HG02973 (cell line): ENCODE measurements at regions not wholly inside any gene's neighbourhood (a gene's known extent, or its start where the extent isn't known, plus 50 kb on each side); places are given as distances from the start of the nearest gene placed in this dataset.
"Not testable (repeated sequence)": the region's sequence is repeated elsewhere in the genome, so short reads cannot be mapped to it uniquely, and the experiment has no call there.

Source experiments
- ATAC-seq: cut with Tn5 transposase; IDR thresholded peaks from one replicate; pipeline ENCODE4 v1.9.1; 2021; ENCODE audit warnings: moderate library complexity; ENCODE audit not compliant: unreplicated experiment

- ATAC-seq: no peak
Measured at GRCh38 chr11:130550150-130550549, 101.7 kb downstream of the ADAMTS15 start.

DNA sequence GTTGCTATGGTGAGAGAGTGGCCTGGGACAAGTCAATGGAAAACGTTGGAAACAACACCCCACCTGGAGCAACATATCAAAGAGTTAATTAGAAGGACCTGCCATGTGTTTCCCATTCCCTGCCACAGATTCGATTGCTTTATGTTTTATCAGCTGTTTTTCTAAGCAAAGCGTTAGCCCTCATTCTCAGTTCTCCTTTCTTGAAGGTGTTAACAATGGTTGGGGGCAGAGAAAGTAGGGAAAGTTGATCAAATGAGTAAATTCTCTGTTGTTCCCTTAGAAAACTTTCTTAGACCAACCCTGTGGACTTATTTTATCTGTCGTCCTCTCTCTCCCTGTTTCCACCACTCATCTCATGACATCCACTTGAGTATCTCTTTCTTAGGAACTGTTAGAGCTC lies 102.5 kb downstream of the ADAMTS15 start:
- ATAC-seq: no peak

DNA sequence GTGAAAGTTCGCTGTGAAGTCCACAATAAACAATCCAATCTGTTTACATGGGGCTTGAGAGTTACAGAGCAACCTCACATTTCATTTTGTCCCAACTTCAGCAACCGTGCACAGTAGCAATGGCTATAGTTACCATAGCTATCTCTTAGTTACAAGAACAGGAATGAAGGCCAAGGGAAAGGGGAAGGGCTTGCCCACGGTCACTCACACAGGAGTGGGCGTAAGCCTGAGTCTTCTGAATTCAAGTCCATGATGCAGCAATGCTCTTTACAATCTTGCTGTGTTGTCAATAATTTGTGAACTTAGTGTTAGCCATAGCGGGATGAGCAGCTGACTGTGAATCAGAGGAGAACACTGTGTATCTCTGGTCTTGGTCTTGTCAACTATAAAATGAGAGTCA lies 102.9 kb downstream of the ADAMTS15 start:
- ATAC-seq: no peak

DNA sequence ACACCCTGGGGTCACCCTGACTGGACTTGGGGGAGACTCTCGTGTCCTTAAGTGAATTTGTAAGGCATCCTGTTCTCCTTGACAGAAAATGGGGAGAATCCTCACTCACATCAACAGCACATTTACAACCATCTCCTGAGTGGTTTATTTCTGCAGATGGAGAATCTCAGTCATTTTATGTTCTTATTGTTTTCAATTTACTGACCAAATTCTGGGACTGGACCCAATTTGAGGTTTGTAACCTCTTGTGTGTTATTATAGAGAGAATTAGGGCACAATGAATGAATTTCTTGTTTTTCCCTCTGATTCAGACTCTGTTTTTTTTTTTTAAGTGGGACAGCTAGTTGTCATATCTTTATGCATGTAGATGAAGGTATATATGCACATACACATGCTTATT lies 104.9 kb downstream of the ADAMTS15 start:
- ATAC-seq: no peak

DNA sequence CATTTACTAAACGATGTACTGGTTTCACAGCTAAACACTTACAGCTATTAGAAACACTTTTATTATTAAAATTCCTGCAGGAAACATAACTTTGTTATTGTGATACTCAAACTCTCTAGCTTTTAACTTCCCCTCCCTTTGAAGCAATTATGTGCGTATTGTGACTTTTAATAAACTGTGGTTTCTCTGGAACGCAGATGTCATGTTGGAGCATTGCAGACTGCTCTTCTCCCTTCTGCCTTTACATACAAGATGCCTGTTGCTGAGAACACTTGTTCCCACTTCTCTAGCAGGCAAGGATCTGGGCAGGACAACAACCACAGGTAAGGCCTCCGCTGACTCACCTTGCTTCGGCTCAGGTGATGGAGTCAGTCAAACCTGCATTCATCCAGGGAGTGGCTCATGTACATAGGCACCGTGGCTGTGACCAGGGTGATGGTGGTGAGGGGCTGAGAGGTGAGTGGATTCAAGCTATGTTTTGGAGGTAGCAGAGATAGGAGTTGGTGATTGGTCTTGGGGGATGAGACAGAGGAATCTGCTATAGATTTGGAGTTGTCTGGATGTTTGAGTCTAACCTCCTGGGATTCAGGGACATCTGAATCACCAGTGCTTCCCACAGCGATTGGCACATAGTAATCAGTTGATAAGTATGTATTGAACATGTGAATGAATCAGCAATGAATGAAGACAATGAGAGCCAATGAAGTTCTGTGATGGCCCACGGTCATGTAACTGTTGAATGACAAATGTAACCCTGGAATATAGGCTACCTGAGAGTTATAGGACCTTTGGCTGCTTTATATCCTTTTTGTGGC lies 106.0 kb downstream of the ADAMTS15 start:
- no peak for ATAC-seq

GRCh38 chr11:130555251-130555841 lies 106.9 kb downstream of the ADAMTS15 start:
- ATAC-seq: no peak

- no peak for ATAC-seq
Measured at GRCh38 chr11:130560000-130560780, 111.7 kb downstream of the ADAMTS15 start.

- ATAC-seq: no peak
Measured at GRCh38 chr11:130560781-130561109, 112.3 kb downstream of the ADAMTS15 start.

DNA sequence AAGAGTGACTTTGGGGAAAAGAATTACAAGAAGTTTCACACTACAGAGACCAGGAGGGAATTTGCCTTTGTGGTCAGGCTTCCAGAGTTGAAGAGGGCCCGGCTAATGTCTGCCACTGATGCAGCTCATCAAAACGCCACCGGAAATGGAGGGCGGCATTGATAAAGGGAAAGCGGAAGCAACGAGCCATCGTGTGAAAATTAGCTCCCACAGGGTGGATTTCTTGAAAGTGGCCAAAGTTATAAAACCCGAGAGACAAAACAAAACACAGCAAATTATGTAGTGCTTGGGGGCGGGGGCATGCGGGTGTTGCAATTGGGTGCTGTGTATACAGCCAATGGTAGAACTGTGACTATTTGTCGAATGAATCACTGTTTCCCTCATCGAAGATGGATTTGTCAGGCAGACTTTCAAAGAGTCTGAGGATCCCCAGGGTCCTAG lies 113.0 kb downstream of the ADAMTS15 start:
- ATAC-seq: no peak

DNA sequence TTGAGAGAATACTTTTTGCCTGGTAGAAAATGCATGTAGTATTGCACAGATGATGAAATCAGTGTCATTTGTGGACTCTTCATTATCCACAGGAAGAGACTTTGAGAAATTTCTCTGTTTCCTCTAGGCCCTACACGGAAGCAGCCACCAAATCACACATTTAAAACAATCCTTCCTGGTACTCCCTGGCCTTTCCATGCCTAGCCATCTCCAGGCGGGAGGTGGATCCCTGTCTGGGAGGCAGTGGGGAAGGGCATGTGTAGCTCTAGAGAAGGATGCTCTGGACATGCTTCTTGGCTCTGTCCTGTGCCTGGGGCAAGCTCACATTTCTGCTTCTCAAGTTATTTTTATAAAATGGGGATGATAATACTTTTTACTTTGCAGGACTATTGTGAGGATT lies 114.1 kb downstream of the ADAMTS15 start:
- no peak for ATAC-seq

DNA sequence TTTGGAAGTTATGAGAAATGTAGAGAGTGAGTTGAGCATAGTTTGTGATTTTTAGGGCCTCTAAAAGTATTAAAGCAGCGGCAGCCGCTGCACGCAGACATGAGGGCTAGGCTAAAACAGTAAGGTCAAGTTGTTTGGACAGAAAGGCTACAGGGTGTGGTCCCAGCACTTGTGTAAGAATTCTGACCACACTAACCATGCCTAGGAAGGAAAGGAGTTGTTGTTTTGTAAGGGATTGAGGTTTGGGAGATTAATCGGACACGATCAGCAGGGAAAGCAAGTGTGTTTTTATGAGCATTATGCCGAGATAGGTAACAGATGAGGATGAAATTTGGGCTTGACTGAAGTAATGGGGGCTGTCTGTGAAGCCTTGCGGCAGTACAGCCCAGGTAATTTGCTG lies 117.9 kb downstream of the ADAMTS15 start:
- not testable (repeated sequence) for ATAC-seq

GRCh38 chr11:130571519-130571918 lies 123.1 kb downstream of the ADAMTS15 start:
- no peak for ATAC-seq

DNA sequence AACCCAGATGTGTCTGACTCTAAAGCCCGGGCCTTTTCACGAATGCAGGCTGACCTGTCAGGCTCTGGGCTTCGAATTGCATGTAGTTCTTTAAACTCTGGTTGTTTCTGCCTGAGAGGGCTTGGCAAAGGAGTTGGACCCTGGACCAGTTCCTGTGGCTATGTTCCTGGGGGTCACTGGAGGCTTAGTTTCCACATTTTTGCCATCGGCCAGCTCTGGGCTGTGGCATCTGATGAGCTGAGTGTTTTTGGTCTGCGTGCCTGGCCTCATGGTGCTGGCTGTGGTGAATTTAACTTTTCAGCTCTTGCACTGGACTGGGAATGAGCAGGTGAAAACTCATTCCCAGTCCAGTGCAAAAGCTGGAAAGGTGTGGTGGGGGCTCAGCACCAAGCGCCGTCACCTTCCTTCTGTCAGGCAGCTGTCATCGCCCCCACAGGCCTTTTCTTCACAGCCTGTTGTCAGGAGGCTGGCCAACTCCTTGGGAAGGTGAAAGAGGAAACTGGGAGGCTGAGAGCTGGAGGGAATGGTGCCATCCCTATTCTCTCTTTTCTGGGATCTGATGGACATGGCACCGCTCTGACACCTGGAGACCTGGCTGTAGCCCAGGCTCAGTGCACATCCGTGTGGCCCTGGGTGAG lies 123.6 kb downstream of the ADAMTS15 start:
- no peak for ATAC-seq

DNA sequence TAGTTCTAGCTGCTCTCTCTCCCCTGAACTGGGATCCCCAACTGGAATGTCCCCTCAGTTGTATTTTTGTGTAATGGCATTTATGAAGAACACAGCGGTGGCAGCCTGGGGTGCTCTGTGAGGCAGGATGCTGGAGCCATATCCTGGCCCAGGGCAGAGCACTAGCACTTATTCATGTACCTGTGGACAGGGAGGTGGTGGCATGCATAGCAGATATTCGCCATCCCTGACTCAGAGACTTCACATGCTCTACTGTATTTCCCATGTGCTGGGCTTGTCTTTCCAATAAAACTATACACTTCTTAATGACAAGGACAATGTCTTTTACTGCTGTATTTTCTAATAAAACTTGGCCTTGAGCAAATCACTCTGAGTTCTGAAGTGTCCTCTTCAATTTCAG lies 125.3 kb downstream of the ADAMTS15 start:
- ATAC-seq: no peak

DNA sequence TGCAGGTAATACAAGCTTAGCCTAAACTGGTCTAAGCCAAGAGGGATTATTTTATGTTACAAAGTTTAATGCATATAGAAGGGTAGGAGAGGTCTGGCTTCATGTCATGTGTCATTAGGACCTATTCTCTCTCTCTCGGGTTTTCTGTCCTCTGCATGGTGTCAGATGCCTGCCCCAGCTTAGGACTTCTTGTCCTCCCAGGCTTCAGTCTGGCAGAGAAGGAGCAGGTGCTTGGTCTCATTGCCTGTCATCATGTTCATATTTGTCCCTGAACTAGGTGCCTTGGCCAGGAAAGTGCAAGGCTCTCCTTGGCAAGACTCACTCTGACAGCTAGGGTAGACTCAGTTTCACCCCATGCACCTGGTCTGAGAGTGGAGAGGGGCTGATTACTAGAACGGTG lies 126.3 kb downstream of the ADAMTS15 start:
- ATAC-seq: no peak

- ATAC-seq: no peak
Measured at GRCh38 chr11:130576146-130576545, 127.7 kb downstream of the ADAMTS15 start.

DNA sequence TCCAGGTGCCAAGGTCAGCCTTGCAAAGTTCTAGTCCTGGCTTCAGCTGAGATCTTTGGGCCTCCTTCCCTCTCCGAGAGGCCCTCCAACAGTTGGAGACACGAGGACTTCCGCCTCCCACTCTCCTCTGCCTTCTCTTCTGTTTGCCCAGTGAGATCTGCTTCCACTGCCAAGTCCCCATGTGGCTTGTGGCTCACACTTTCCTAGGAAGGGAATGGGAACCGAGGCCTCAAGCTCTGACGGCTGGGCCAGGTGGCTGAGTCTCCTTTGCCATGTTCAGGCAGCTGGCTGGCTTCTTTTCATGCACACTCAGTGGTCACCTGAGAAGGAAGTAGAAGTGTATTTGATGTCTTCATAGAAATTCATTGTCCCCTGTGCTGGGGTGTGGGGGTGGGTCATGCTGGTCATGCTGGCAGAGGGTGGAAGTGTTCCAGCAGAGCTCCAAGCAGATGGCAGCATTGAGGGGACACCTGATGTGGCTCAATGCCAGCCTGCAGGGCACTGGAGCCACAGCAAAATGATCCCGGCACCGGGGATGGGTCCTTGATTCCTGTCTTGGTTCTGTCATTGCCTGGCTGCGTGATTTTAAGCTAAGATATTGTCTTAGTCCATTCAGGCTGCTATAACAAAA lies 130.4 kb downstream of the ADAMTS15 start:
- ATAC-seq: no peak

DNA sequence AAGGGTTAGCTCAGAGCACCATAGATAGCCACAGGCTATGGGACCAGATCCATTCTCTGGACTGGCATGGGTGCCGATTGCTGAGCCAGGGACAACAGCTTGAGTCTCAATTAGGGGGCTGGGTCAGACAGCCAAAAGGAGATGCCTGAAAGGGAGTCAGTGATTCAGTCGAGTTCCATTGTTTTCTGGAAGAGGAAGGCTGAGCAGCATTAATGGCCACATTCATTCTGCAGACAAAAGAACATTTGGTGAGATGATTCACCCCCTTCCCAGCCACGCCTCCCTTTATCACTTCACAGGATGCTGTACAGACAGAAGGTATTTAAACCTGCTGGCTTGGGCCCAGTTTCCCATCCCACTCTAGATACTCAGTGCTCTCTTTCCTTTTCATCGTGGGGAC lies 131.9 kb downstream of the ADAMTS15 start:
- no peak for ATAC-seq

DNA sequence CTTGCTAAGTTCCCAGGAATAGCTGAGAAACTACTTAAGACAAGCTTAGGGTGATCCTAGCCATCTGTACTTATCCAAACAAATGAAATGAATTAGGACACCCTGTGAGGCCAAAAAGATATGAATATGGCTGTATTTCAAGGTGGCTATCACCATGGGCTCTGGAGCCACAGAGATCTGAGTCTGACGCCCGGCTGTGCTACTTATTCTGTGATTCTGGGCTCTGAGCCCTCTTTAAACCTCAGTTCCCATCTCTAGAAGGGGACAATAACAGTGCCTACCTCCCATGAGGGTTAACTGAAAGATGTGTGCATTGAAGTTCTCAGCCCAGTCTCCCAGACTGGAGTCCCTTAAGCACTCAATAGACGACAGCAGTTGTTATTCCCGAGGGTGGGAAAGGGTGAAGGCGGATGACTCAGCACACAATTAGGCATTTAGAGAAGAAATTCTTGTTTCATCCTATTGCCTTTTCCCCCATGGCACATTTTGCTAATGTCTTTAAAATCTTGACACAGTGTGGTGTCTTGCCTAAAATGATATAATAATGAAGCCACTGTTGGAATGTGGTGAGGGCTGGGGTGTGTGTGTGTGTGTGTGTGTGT lies 132.5 kb downstream of the ADAMTS15 start:
- no peak for ATAC-seq

DNA sequence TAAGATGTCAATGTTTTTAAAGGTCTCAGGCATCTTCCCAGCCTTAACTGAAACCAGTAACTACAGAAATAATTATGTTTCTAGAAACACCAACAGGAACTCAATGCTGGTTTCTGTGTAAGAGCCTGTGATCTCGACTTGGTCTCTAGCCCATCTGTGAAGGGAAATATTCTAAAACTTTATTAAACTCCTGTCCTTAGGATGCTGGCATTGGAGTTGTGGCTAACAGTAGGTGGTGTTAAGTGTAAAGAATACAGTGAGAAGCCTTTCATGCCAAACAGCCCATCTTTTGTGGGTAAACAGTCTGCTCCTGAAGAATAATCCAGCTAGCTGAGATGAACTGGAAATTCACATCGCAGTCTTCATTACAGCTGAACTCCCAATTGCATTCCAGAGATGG lies 133.2 kb downstream of the ADAMTS15 start:
- no peak for ATAC-seq

- ATAC-seq: no peak
Measured at GRCh38 chr11:130582176-130582575, 133.7 kb downstream of the ADAMTS15 start.
